H9 (cell line): ENCODE measurements at regions not wholly inside any gene's neighbourhood (a gene's known extent, or its start where the extent isn't known, plus 50 kb on each side); places are given as distances from the start of the nearest gene placed in this dataset.

Experiments
- DNase-seq: peaks from one replicate; pipeline ENCODE4 v3.0.0-alpha.2; 2017
- H2AFZ ChIP-seq: one replicate; pipeline ENCODE4 v1.6.1; 2013; ENCODE audit warnings: mild to moderate bottlenecking, low read length, control low read depth, moderate library complexity
- H2AK5ac ChIP-seq: 2 replicates; pipeline ENCODE4 v1.6.1; 2013; ENCODE audit warnings: low read length, control low read depth, mixed read lengths; ENCODE audit not compliant: insufficient read length
- H2BK120ac ChIP-seq: one replicate; pipeline ENCODE4 v1.6.1; 2013; ENCODE audit warnings: low read depth, mild to moderate bottlenecking, low read length, control low read depth, inconsistent platforms; ENCODE audit not compliant: poor library complexity, severe bottlenecking
- H2BK12ac ChIP-seq: 2 replicates; pipeline ENCODE4 v1.6.1; 2013; ENCODE audit warnings: low read length, control low read depth, mixed read lengths, low read depth; ENCODE audit not compliant: insufficient read length
- H2BK15ac ChIP-seq: 2 replicates; pipeline ENCODE4 v1.6.1; 2013; ENCODE audit warnings: low read depth, low read length, control low read depth
- H2BK20ac ChIP-seq: one replicate; pipeline ENCODE4 v1.6.1; 2013; ENCODE audit warnings: low read depth, mild to moderate bottlenecking, low read length, control low read depth, inconsistent platforms; ENCODE audit not compliant: poor library complexity, severe bottlenecking
- H2BK5ac ChIP-seq: 2 replicates; pipeline ENCODE4 v1.6.1; 2013; ENCODE audit warnings: low read length, control low read depth, mixed read lengths; ENCODE audit not compliant: insufficient read length
- H3K14ac ChIP-seq: 2 replicates; pipeline ENCODE4 v1.6.1; 2013; ENCODE audit warnings: low read length, control low read depth; ENCODE audit not compliant: insufficient read depth
- H3K18ac ChIP-seq: 2 replicates; pipeline ENCODE4 v1.6.1; 2013; ENCODE audit warnings: low read depth, mild to moderate bottlenecking, mixed read lengths, low read length, control low read depth; ENCODE audit not compliant: insufficient read length
- H3K23ac ChIP-seq: 2 replicates; pipeline ENCODE4 v1.6.1; 2013; ENCODE audit warnings: low read length, control low read depth, mixed read lengths, low read depth; ENCODE audit not compliant: insufficient read length
- H3K23me2 ChIP-seq: 2 replicates; pipeline ENCODE4 v1.6.1; 2013; ENCODE audit warnings: low read depth, mild to moderate bottlenecking, mixed read lengths, low read length, control low read depth; ENCODE audit not compliant: insufficient read length, poor library complexity, severe bottlenecking
- H3K27ac ChIP-seq: 2 replicates; pipeline ENCODE4 v1.5.1; 2013; ENCODE audit warnings: low read length, control low read depth, mixed read lengths, low read depth; ENCODE audit not compliant: insufficient read length
- H3K27me3 ChIP-seq: 2 replicates; pipeline ENCODE4 v1.6.1; 2013; ENCODE audit warnings: low read length, control low read depth, inconsistent platforms; ENCODE audit not compliant: insufficient read depth
- H3K4ac ChIP-seq: 2 replicates; pipeline ENCODE4 v1.6.1; 2013; ENCODE audit warnings: low read depth, mild to moderate bottlenecking, control low read depth, inconsistent platforms, low read length, moderate library complexity
- H3K4me1 ChIP-seq: 2 replicates; pipeline ENCODE4 v1.6.1; 2013; ENCODE audit warnings: low read length, control low read depth, inconsistent platforms; ENCODE audit not compliant: insufficient read depth
- H3K4me2 ChIP-seq: 2 replicates; pipeline ENCODE4 v1.6.1; 2013; ENCODE audit warnings: low read length, control low read depth, mixed read lengths; ENCODE audit not compliant: insufficient read length, insufficient read depth
- H3K56ac ChIP-seq: 2 replicates; pipeline ENCODE4 v1.6.1; 2013; ENCODE audit warnings: low read depth, mild to moderate bottlenecking, mixed read lengths, low read length, control low read depth; ENCODE audit not compliant: insufficient read length
- H3K79me1 ChIP-seq: 2 replicates; pipeline ENCODE4 v1.6.1; 2013; ENCODE audit warnings: low read depth, mild to moderate bottlenecking, moderate library complexity, low read length, control low read depth, inconsistent platforms; ENCODE audit not compliant: insufficient read depth, poor library complexity, severe bottlenecking
- H3K79me2 ChIP-seq: 2 replicates; pipeline ENCODE4 v1.6.1; 2013; ENCODE audit warnings: low read length, control low read depth, inconsistent platforms; ENCODE audit not compliant: insufficient read depth
- H3K9ac ChIP-seq: 2 replicates; pipeline ENCODE4 v1.6.1; 2013; ENCODE audit warnings: low read length, control low read depth, mixed read lengths; ENCODE audit not compliant: insufficient read length; ENCODE audit errors: extremely low read depth
- H3K9me3 ChIP-seq: one replicate; pipeline ENCODE4 v1.6.1; 2013; ENCODE audit warnings: low read depth, low read length, inconsistent platforms; ENCODE audit not compliant: control insufficient read depth
- H3T11ph ChIP-seq: one replicate; pipeline ENCODE4 v1.6.1; 2013; ENCODE audit warnings: mild to moderate bottlenecking, low read length, control low read depth, inconsistent platforms
- H4K20me1 ChIP-seq: one replicate; pipeline ENCODE4 v1.6.1; 2013; ENCODE audit not compliant: control insufficient read depth, insufficient read length, insufficient read depth
- H4K5ac ChIP-seq: 2 replicates; pipeline ENCODE4 v1.6.1; 2013; ENCODE audit warnings: low read depth, mild to moderate bottlenecking, mixed read lengths, low read length, control low read depth; ENCODE audit not compliant: insufficient read length
- H4K8ac ChIP-seq: replicated peaks from 2 replicates; pipeline ENCODE4 v1.6.1; 2013; ENCODE audit warnings: low read length, control low read depth, mixed read lengths, low read depth; ENCODE audit not compliant: insufficient read length
- H4K91ac ChIP-seq: 2 replicates; pipeline ENCODE4 v1.6.1; 2013; ENCODE audit warnings: low read depth, mild to moderate bottlenecking, moderate library complexity, mixed read lengths, low read length, control low read depth; ENCODE audit not compliant: insufficient read length
- H3K27ac Mint-ChIP-seq, 3 experiments: 2 replicates in 2 of 3; 3 replicates in 1 of 3; pipeline ENCODE4 v1.8.0; 2020 to 2021; ENCODE audit warnings: mixed read lengths in 3 of 3, mild to moderate bottlenecking in 1 of 3, moderate library complexity in 1 of 3
- H3K27me3 Mint-ChIP-seq: 2 replicates; pipeline ENCODE4 v1.8.0; 2021; ENCODE audit warnings: low read depth, mild to moderate bottlenecking, moderate library complexity, mixed read lengths
- H3K36me3 Mint-ChIP-seq, 3 experiments: 2 replicates in 2 of 3; 3 replicates in 1 of 3; pipeline ENCODE4 v1.8.0; 2020 to 2021; ENCODE audit warnings: low read depth in 3 of 3, mixed read lengths in 3 of 3; ENCODE audit not compliant: insufficient read depth in 1 of 3
- H3K4me1 Mint-ChIP-seq, 2 experiments: 2 replicates each; pipeline ENCODE4 v1.8.0; 2020; ENCODE audit warnings: mixed read lengths in 2 of 2
- H3K4me3 Mint-ChIP-seq, 2 experiments: 2 replicates in 1 of 2; 3 replicates in 1 of 2; pipeline ENCODE4 v1.8.0; 2020 to 2021; ENCODE audit warnings: mild to moderate bottlenecking in 2 of 2, mixed read lengths in 2 of 2, moderate library complexity in 1 of 2
- H3K9me3 Mint-ChIP-seq, 2 experiments: 2 replicates in 1 of 2; 3 replicates in 1 of 2; pipeline ENCODE4 v1.8.0; 2020; ENCODE audit warnings: mild to moderate bottlenecking in 2 of 2, mixed read lengths in 2 of 2, moderate library complexity in 1 of 2
- CTCF ChIP-seq: fragments of 200-600 bp; sonication (generic); conservative IDR thresholded peaks from 3 replicates; pipeline ENCODE4 v1.8.0; 2021; ENCODE audit warnings: antibody characterized with exemption, mild to moderate bottlenecking
- WGBS: extraction: QIAGEN DNeasy Blood & Tissue Kit; methylation state at CpG from one replicate; pipeline ENCODE4 v1.1.7; 2013; ENCODE audit warnings: missing lambda C conversion rate, low lambda C conversion rate, mixed read lengths; ENCODE audit not compliant: insufficient read length; ENCODE audit errors: extremely low coverage; 5-methylcytosine and 5-hydroxymethylcytosine counted together

GRCh38 chr14:98227000-98227726 is 1044.8 kb downstream of the BCL11B start:
- H2AFZ ChIP-seq, result no peak overlapping the region
- H3K4me2 ChIP-seq, result no peak overlapping the region
- Mint-ChIP-seq H3K4me3 (no peak overlapping the region), H3K27ac (no peak overlapping the region), H3K27me3 (no peaks in the 10 kb centered on the region; the same call in 1 of the 2 replicates), H3K4me1 (no peaks in the 10 kb centered on the region), H3K9me3 (no peaks in the 10 kb centered on the region; a peak in 1 of 5 replicates), H3K36me3 (no peaks in the 10 kb centered on the region)
- H3K27ac ChIP-seq, result no peak overlapping the region
- no peak overlapping the region for H2BK120ac ChIP-seq
- no peak overlapping the region for H3T11ph ChIP-seq
- no CpG with 5 or more reads among the region's 12 CpGs for WGBS
- no peak for DNase-seq
- H2BK5ac ChIP-seq, result no peak overlapping the region
- no peak overlapping the region for H4K5ac ChIP-seq
- H3K79me2 ChIP-seq, result no peaks in the 10 kb centered on the region
- no peak overlapping the region for H3K18ac ChIP-seq
- H4K8ac ChIP-seq, result no peak overlapping the region
- H3K9ac ChIP-seq, result no peak overlapping the region
- no peak overlapping the region for H3K23ac ChIP-seq
- H3K14ac ChIP-seq, result no peak overlapping the region
- H3K4me1 ChIP-seq, result no peaks in the 10 kb centered on the region
- no peak overlapping the region for H3K4ac ChIP-seq
- no peaks in the 10 kb centered on the region for H3K23me2 ChIP-seq
- no peak overlapping the region for H2BK15ac ChIP-seq
- H3K79me1 ChIP-seq, result no peaks in the 10 kb centered on the region
- H4K91ac ChIP-seq, result no peak overlapping the region
- H2AK5ac ChIP-seq, result no peak overlapping the region
- H4K20me1 ChIP-seq, result no peaks in the 10 kb centered on the region
- no peak overlapping the region for H3K56ac ChIP-seq
- H3K27me3 ChIP-seq, result no peaks in the 10 kb centered on the region
- no peak for TF ChIP-seq CTCF
- no peak overlapping the region for H2BK20ac ChIP-seq
- no peaks in the 10 kb centered on the region for H3K9me3 ChIP-seq
- no peak overlapping the region for H2BK12ac ChIP-seq
